ENCODE measurements at regions not wholly inside any gene's neighbourhood (a gene's known extent, or its start where the extent isn't known, plus 50 kb on each side); places are given as distances from the start of the nearest gene placed in this dataset.

DNA sequence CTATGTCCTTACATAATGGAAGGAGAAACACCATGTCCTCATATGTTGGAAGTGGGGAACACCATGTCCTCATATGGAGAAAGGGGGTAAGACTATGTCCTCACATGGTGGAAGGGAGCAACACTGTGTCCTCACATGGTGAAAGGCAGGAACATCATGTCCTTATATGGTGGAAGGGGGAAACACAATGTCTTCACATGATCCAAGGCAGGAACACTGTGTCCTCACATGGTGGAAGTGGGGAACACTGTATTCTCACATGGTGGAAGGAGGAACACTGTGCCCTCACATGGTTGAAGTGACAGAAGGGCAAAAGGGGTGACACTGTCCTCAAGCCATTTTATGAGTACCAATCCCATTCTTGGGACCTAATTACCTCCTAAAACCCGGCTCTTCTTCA is 146.3 kb upstream of the ETV3 start:
- no peak overlapping the region for H3K14ac ChIP-seq (replicated peaks; ENCODE audit: low read depth, low read length)
- H4K5ac ChIP-seq (ENCODE audit: low read depth, low read length) = no peak overlapping the region
- H2BK5ac ChIP-seq (ENCODE audit: low read depth, low read length, poor library complexity, severe bottlenecking) = no peak overlapping the region
- H3K79me1 ChIP-seq (ENCODE audit: low read depth in 1 of 2, low read length in 2 of 2) = no peaks in the 10 kb centered on the region
- dilution Hi-C loops (cut with HindIII; ENCODE audit: low sequenced_read_pairs, unreplicated experiment) = no loop called here
- H4K20me1 ChIP-seq (ENCODE audit: insufficient read depth, low read length) = no peaks in the 10 kb centered on the region
- intact Hi-C loops (cut with micrococcal nuclease) = no loop called here
- no peak overlapping the region for H3K23ac ChIP-seq (ENCODE audit: low read depth, low read length)
- no peaks in the 10 kb centered on the region for H3K9me3 ChIP-seq (ENCODE audit: control insufficient read depth, insufficient read depth, low read length)
- H4K91ac ChIP-seq (ENCODE audit: insufficient read depth, low read depth, low read length) = no peak overlapping the region
- no peak overlapping the region for H3K18ac ChIP-seq (ENCODE audit: low read depth, low read length)
- no peaks in the 10 kb centered on the region for H3K4me1 ChIP-seq (ENCODE audit: control insufficient read depth, insufficient read depth, low read length)
- H3K9ac ChIP-seq (ENCODE audit: low read depth, low read length) = no peak overlapping the region
- H3K4me3 ChIP-seq (ENCODE audit: insufficient read depth, low read depth, low read length) = no peak overlapping the region
- peaks cover 5% of the 10 kb centered on the region; the same call in 1 of the 2 replicates for H3K9me1 ChIP-seq (ENCODE audit: insufficient read depth, low read length)
- CTCF ChIA-PET = no interaction called here
- no peak overlapping the region for H3K27ac ChIP-seq (ENCODE audit: insufficient read depth, low read length)
- H2AK9ac ChIP-seq (replicated peaks; ENCODE audit: low read depth, low read length, poor library complexity) = no peak overlapping the region
- no peak overlapping the region for H2BK120ac ChIP-seq (ENCODE audit: low read depth, low read length)
- H2AK5ac ChIP-seq (ENCODE audit: low read depth, low read length) = no peak overlapping the region
- H3K4ac ChIP-seq (ENCODE audit: low read depth, low read length) = no peak overlapping the region
- no peak overlapping the region for H2BK20ac ChIP-seq (ENCODE audit: low read depth, low read length)
- H2BK15ac ChIP-seq (ENCODE audit: low read depth, low read length) = no peak overlapping the region
- no peak overlapping the region for H3K56ac ChIP-seq (ENCODE audit: extremely low read depth, insufficient read depth, low read length)
- ATAC-seq (ENCODE audit: low read depth) (no peak), DNase-seq (no peak)
- no peaks in the 10 kb centered on the region for H3K36me3 ChIP-seq (ENCODE audit: control insufficient read depth, insufficient read depth, low read length)
- TF ChIP-seq MXI1 (IDR thresholded peaks at IDR 0.05; ENCODE audit: borderline replicate concordance, low read depth, low read length) (no peak), FOS (IDR thresholded peaks at IDR 0.05; ENCODE audit: low read depth, low read length) (no peak), RAD21 (IDR thresholded peaks at IDR 0.05; ENCODE audit: low read length) (no peak), BHLHE40 (IDR thresholded peaks at IDR 0.05; ENCODE audit: low read depth, low read length) (no peak), CHD1 (IDR thresholded peaks at IDR 0.05; ENCODE audit: low read depth, low read length) (no peak), SMC3 (IDR thresholded peaks at IDR 0.05; ENCODE audit: low read depth, low read length) (no peak), NFE2L2 (IDR thresholded peaks at IDR 0.05; ENCODE audit: low read depth, low read length) (no peak)
- TF ChIP-seq, protein P1, sequence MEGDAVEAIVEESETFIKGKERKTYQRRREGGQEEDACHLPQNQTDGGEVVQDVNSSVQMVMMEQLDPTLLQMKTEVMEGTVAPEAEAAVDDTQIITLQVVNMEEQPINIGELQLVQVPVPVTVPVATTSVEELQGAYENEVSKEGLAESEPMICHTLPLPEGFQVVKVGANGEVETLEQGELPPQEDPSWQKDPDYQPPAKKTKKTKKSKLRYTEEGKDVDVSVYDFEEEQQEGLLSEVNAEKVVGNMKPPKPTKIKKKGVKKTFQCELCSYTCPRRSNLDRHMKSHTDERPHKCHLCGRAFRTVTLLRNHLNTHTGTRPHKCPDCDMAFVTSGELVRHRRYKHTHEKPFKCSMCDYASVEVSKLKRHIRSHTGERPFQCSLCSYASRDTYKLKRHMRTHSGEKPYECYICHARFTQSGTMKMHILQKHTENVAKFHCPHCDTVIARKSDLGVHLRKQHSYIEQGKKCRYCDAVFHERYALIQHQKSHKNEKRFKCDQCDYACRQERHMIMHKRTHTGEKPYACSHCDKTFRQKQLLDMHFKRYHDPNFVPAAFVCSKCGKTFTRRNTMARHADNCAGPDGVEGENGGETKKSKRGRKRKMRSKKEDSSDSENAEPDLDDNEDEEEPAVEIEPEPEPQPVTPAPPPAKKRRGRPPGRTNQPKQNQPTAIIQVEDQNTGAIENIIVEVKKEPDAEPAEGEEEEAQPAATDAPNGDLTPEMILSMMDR (conservative IDR thresholded peaks at IDR 0.05; ENCODE audit: low read depth, low read length) = no peak
- TF ChIP-seq, protein P2, sequence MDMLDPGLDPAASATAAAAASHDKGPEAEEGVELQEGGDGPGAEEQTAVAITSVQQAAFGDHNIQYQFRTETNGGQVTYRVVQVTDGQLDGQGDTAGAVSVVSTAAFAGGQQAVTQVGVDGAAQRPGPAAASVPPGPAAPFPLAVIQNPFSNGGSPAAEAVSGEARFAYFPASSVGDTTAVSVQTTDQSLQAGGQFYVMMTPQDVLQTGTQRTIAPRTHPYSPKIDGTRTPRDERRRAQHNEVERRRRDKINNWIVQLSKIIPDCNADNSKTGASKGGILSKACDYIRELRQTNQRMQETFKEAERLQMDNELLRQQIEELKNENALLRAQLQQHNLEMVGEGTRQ (IDR thresholded peaks at IDR 0.05; ENCODE audit: low read depth, low read length) = no peak
- H3K27me3 ChIP-seq (ENCODE audit: control insufficient read depth, insufficient read depth, low read length) = peaks cover 3% of the 10 kb centered on the region
- no CpG with 5 or more reads among the region's 1 CpG for WGBS, 2 experiments (ENCODE audit: extremely low coverage in 2 of 2, insufficient read length in 1 of 2)
- no peak overlapping the region for H3K4me2 ChIP-seq (ENCODE audit: low read depth, low read length)
- H4K8ac ChIP-seq (ENCODE audit: low read depth in 2 of 2, low read length in 2 of 2) = no peak overlapping the region
- POLR2A ChIA-PET (ENCODE audit: unreplicated experiment) = no interaction called here
- H2AFZ ChIP-seq (replicated peaks; ENCODE audit: low read length, poor library complexity) = no peak overlapping the region
- no TSS peak for BruUV-seq (replicated peaks)
- in situ Hi-C loops (cut with MboI; ENCODE audit: low sequenced_read_pairs) = no loop called here
